Stimulated activated CD4-positive, alpha-beta T cell treated with anti-CD3 and anti-CD28 coated beads, Interleukin-2, amount 100 ng/mL, for 24 hours (primary cell): ENCODE measurements at regions not wholly inside any gene's neighbourhood (a gene's known extent, or its start where the extent isn't known, plus 50 kb on each side); places are given as distances from the start of the nearest gene placed in this dataset.
A peak's percentile ranks its signal among the peaks of the same experiment; 100 is the strongest.

Experiments used
- DNase-seq, 2 donors: peaks; one replicate each; pipeline ENCODE4 v3.0.0-alpha.2; 2020

- no peak for DNase-seq
These were observed 211.3 kb upstream of the RAG2 start for GRCh38 chr11:36809303-36809702.

- DNase-seq = no peak
These were observed 209.8 kb upstream of the RAG2 start for GRCh38 chr11:36807871-36808270.

GRCh38 chr11:36803084-36803483 lies 205.0 kb upstream of the RAG2 start:
- DNase-seq = no peak

- DNase-seq = no peak
These were observed 195.2 kb upstream of the RAG2 start for GRCh38 chr11:36792996-36793914.

- DNase-seq = no peak
These were observed 193.9 kb upstream of the RAG2 start for GRCh38 chr11:36791957-36792356.

GRCh38 chr11:36790526-36790925 lies 192.5 kb upstream of the RAG2 start:
- no peak for DNase-seq

- DNase-seq = no peak
These were observed 185.8 kb upstream of the RAG2 start for GRCh38 chr11:36783808-36784207.

GRCh38 chr11:36779791-36780190 lies 181.8 kb upstream of the RAG2 start:
- DNase-seq = no peak

- DNase-seq = no peak
These were observed 179.3 kb upstream of the RAG2 start for GRCh38 chr11:36777311-36777710.

- DNase-seq = no peak
These were observed 177.7 kb upstream of the RAG2 start for GRCh38 chr11:36775756-36776155.

- no peak for DNase-seq
These were observed 177.1 kb upstream of the RAG2 start for GRCh38 chr11:36775130-36775529.

GRCh38 chr11:36774603-36775002 lies 176.6 kb upstream of the RAG2 start:
- DNase-seq = no peak

- no peak for DNase-seq
These were observed 165.2 kb upstream of the RAG2 start for GRCh38 chr11:36763187-36763586.

GRCh38 chr11:36757075-36757474 lies 159.0 kb upstream of the RAG2 start:
- no peak for DNase-seq

- no peak for DNase-seq
These were observed 155.9 kb upstream of the RAG2 start for GRCh38 chr11:36753960-36754359.

GRCh38 chr11:36751996-36752395 lies 154.0 kb upstream of the RAG2 start:
- DNase-seq = no peak

GRCh38 chr11:36751335-36751781 lies 153.3 kb upstream of the RAG2 start:
- no peak for DNase-seq

GRCh38 chr11:36750349-36750748 lies 152.3 kb upstream of the RAG2 start:
- DNase-seq = no peak

GRCh38 chr11:36748836-36749235 lies 150.8 kb upstream of the RAG2 start:
- no peak for DNase-seq

- DNase-seq = peak; percentile 82 to 84
These were observed 149.1 kb upstream of the RAG2 start for GRCh38 chr11:36746886-36747710.

GRCh38 chr11:36744375-36745168 lies 146.5 kb upstream of the RAG2 start:
- DNase-seq = peak; percentile 61 to 77

GRCh38 chr11:36743039-36743438 lies 145.0 kb upstream of the RAG2 start:
- no peak for DNase-seq

- DNase-seq = no peak
These were observed 143.5 kb upstream of the RAG2 start for GRCh38 chr11:36741515-36741914.
